ENCODE measurements at regions not wholly inside any gene's neighbourhood (a gene's known extent, or its start where the extent isn't known, plus 50 kb on each side); places are given as distances from the start of the nearest gene placed in this dataset.
"Not testable (repeated sequence)": the region's sequence is repeated elsewhere in the genome, so short reads cannot be mapped to it uniquely, and the experiment has no call there.

- Histone ChIP-seq H3K36me3 (ENCODE audit: control insufficient read depth, insufficient read depth, low read length) (no peaks in the 10 kb centered on the region), H3K4me3 (ENCODE audit: low read length) (no peak overlapping the region), H3K27ac (ENCODE audit: low read length) (no peak overlapping the region), H3K27me3 (ENCODE audit: control insufficient read depth, insufficient read depth, low read length) (no peaks in the 10 kb centered on the region), H3K4me1 (ENCODE audit: control insufficient read depth, insufficient read depth, low read length) (no peaks in the 10 kb centered on the region), H3K9me3 (ENCODE audit: control insufficient read depth, low read depth, low read length) (no peaks in the 10 kb centered on the region)
- WGBS (ENCODE audit: insufficient coverage, low lambda C conversion rate): no CpG with 5 or more reads among the region's 2 CpGs
- no peak for DNase-seq
These were observed 221.6 kb downstream of the STK31 start for GRCh38 chr7:23931633-23932032.

GRCh38 chr7:23938215-23938614 lies 228.2 kb downstream of the STK31 start:
- Histone ChIP-seq H3K27ac (ENCODE audit: low read length) (no peak overlapping the region), H3K4me1 (ENCODE audit: control insufficient read depth, insufficient read depth, low read length) (no peaks in the 10 kb centered on the region), H3K9me3 (ENCODE audit: control insufficient read depth, low read depth, low read length) (no peaks in the 10 kb centered on the region), H3K36me3 (ENCODE audit: control insufficient read depth, insufficient read depth, low read length) (no peaks in the 10 kb centered on the region), H3K27me3 (ENCODE audit: control insufficient read depth, insufficient read depth, low read length) (no peaks in the 10 kb centered on the region), H3K4me3 (ENCODE audit: low read length) (no peak overlapping the region)
- DNase-seq: no peak
- 100% methylated on average over 1 of the region's 1 CpG for WGBS (ENCODE audit: insufficient coverage, low lambda C conversion rate)

DNA sequence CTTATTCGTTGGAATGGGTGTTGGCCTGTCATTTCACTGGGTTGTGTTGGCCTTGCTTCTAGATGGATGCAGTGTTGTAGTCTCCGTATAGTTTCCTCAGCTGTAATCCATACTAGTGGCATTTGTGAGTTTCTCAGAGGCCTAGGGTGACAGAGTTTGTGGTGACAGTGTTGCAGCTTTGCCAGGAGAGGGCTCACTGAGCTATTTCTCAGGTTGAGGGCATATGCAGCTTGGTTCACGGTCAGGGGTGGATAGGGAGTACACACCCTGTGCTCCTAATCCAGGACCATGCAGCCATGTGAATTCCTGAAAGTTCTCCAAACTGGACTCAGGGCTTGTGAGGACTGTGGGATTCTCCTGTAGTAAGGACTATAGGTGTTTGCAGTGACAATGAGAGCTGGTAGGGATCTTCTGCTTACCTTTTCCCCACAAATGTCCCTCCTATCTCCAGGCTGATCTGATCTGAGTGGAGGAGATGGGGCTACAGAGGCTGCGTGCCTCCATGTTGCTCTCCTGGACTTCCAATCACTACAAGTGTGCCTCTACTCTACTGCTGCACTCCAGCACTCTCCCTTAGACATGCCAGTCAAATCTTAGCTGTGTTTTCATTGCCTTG lies 229.0 kb downstream of the STK31 start:
- DNase-seq: peak; percentile 40 to 70
- Histone ChIP-seq H3K9me3 (ENCODE audit: control insufficient read depth, low read depth, low read length) (no peaks in the 10 kb centered on the region), H3K27ac (ENCODE audit: low read length) (no peak overlapping the region), H3K4me1 (ENCODE audit: control insufficient read depth, insufficient read depth, low read length) (no peaks in the 10 kb centered on the region), H3K36me3 (ENCODE audit: control insufficient read depth, insufficient read depth, low read length) (no peaks in the 10 kb centered on the region), H3K4me3 (ENCODE audit: low read length) (no peak overlapping the region), H3K27me3 (ENCODE audit: control insufficient read depth, insufficient read depth, low read length) (no peaks in the 10 kb centered on the region)
- no CpG with 5 or more reads among the region's 4 CpGs for WGBS (ENCODE audit: insufficient coverage, low lambda C conversion rate)

DNA sequence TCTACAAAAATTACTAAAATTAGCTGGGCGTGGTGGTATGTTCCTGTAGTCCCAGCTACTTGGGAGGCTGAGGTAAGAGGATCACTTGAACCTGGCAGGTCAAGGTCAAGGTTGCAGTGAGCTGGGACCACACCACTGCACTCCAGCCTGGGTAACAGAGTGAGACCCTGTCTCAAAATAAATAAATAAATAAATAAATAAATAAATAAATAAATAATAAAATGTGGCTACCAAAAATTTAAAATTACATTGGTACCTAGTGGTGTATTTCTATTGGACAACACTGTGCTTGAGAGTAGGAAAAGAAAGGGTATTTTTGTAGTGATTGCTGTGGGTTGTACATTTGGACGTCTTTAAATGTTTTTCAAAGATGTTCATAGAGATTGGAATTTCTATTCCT lies 229.7 kb downstream of the STK31 start:
- not testable (repeated sequence) for H3K4me1 ChIP-seq (ENCODE audit: control insufficient read depth, insufficient read depth, low read length); H3K9me3 ChIP-seq (ENCODE audit: control insufficient read depth, low read depth, low read length); H3K27ac ChIP-seq (ENCODE audit: low read length); H3K36me3 ChIP-seq (ENCODE audit: control insufficient read depth, insufficient read depth, low read length); H3K4me3 ChIP-seq (ENCODE audit: low read length); H3K27me3 ChIP-seq (ENCODE audit: control insufficient read depth, insufficient read depth, low read length); DNase-seq
- 100% methylated on average over 1 of the region's 2 CpGs for WGBS (ENCODE audit: insufficient coverage, low lambda C conversion rate)

- peaks cover 4% of the 10 kb centered on the region for H3K9me3 ChIP-seq (ENCODE audit: control insufficient read depth, low read depth, low read length)
- no peak for DNase-seq
- H3K36me3 ChIP-seq (ENCODE audit: control insufficient read depth, insufficient read depth, low read length): no peaks in the 10 kb centered on the region
- H3K27me3 ChIP-seq (ENCODE audit: control insufficient read depth, insufficient read depth, low read length): no peaks in the 10 kb centered on the region
- WGBS (ENCODE audit: insufficient coverage, low lambda C conversion rate): no CpG with 5 or more reads among the region's 1 CpG
- no peak overlapping the region for H3K27ac ChIP-seq (ENCODE audit: low read length)
- no peak overlapping the region for H3K4me3 ChIP-seq (ENCODE audit: low read length)
- no peaks in the 10 kb centered on the region for H3K4me1 ChIP-seq (ENCODE audit: control insufficient read depth, insufficient read depth, low read length)
These were observed 231.5 kb downstream of the STK31 start for GRCh38 chr7:23941551-23941950.

GRCh38 chr7:23942032-23942431 lies 232.0 kb downstream of the STK31 start:
- no peak for DNase-seq
- H3K4me1 ChIP-seq (ENCODE audit: control insufficient read depth, insufficient read depth, low read length): no peaks in the 10 kb centered on the region
- peaks cover 4% of the 10 kb centered on the region for H3K9me3 ChIP-seq (ENCODE audit: control insufficient read depth, low read depth, low read length)
- H3K36me3 ChIP-seq (ENCODE audit: control insufficient read depth, insufficient read depth, low read length): no peaks in the 10 kb centered on the region
- H3K27ac ChIP-seq (ENCODE audit: low read length): no peak overlapping the region
- no peaks in the 10 kb centered on the region for H3K27me3 ChIP-seq (ENCODE audit: control insufficient read depth, insufficient read depth, low read length)
- no peak overlapping the region for H3K4me3 ChIP-seq (ENCODE audit: low read length)
- no CpG with 5 or more reads among the region's 2 CpGs for WGBS (ENCODE audit: insufficient coverage, low lambda C conversion rate)

GRCh38 chr7:23944131-23944530 lies 234.1 kb downstream of the STK31 start:
- peaks cover 4% of the 10 kb centered on the region for H3K9me3 ChIP-seq (ENCODE audit: control insufficient read depth, low read depth, low read length)
- WGBS (ENCODE audit: insufficient coverage, low lambda C conversion rate): no CpG with 5 or more reads among the region's 2 CpGs
- H3K4me1 ChIP-seq (ENCODE audit: control insufficient read depth, insufficient read depth, low read length): no peaks in the 10 kb centered on the region
- H3K4me3 ChIP-seq (ENCODE audit: low read length): no peak overlapping the region
- no peaks in the 10 kb centered on the region for H3K27me3 ChIP-seq (ENCODE audit: control insufficient read depth, insufficient read depth, low read length)
- no peak for DNase-seq
- no peaks in the 10 kb centered on the region for H3K36me3 ChIP-seq (ENCODE audit: control insufficient read depth, insufficient read depth, low read length)
- H3K27ac ChIP-seq (ENCODE audit: low read length): no peak overlapping the region

- H3K4me3 ChIP-seq (ENCODE audit: low read length): no peak overlapping the region
- H3K36me3 ChIP-seq (ENCODE audit: control insufficient read depth, insufficient read depth, low read length): no peaks in the 10 kb centered on the region
- H3K27ac ChIP-seq (ENCODE audit: low read length): no peak overlapping the region
- H3K4me1 ChIP-seq (ENCODE audit: control insufficient read depth, insufficient read depth, low read length): no peaks in the 10 kb centered on the region
- DNase-seq: no peak
- H3K9me3 ChIP-seq (ENCODE audit: control insufficient read depth, low read depth, low read length): peaks cover 4% of the 10 kb centered on the region
- no peaks in the 10 kb centered on the region for H3K27me3 ChIP-seq (ENCODE audit: control insufficient read depth, insufficient read depth, low read length)
These were observed 235.5 kb downstream of the STK31 start for GRCh38 chr7:23945472-23945871.

GRCh38 chr7:23955145-23955544 lies 245.1 kb downstream of the STK31 start:
- DNase-seq: no peak
- no peaks in the 10 kb centered on the region for H3K27me3 ChIP-seq (ENCODE audit: control insufficient read depth, insufficient read depth, low read length)
- no peak overlapping the region for H3K4me3 ChIP-seq (ENCODE audit: low read length)

GRCh38 chr7:23955600-23956149 lies 245.7 kb downstream of the STK31 start:
- DNase-seq: no peak

More at GRCh38 chr7:23955145-23955544, 245.1 kb downstream of the STK31 start:
- no peaks in the 10 kb centered on the region for H3K36me3 ChIP-seq (ENCODE audit: control insufficient read depth, insufficient read depth, low read length)
- H3K4me1 ChIP-seq (ENCODE audit: control insufficient read depth, insufficient read depth, low read length): peaks cover 8% of the 10 kb centered on the region
- H3K27ac ChIP-seq (ENCODE audit: low read length): no peak overlapping the region
- no peaks in the 10 kb centered on the region for H3K9me3 ChIP-seq (ENCODE audit: control insufficient read depth, low read depth, low read length)

More at GRCh38 chr7:23955600-23956149, 245.7 kb downstream of the STK31 start:
- H3K27me3 ChIP-seq (ENCODE audit: control insufficient read depth, insufficient read depth, low read length): no peaks in the 10 kb centered on the region
- H3K27ac ChIP-seq (ENCODE audit: low read length): no peak overlapping the region
- no peaks in the 10 kb centered on the region for H3K9me3 ChIP-seq (ENCODE audit: control insufficient read depth, low read depth, low read length)
- H3K4me3 ChIP-seq (ENCODE audit: low read length): no peak overlapping the region
- no peaks in the 10 kb centered on the region for H3K36me3 ChIP-seq (ENCODE audit: control insufficient read depth, insufficient read depth, low read length)
- H3K4me1 ChIP-seq (ENCODE audit: control insufficient read depth, insufficient read depth, low read length): peaks cover 8% of the 10 kb centered on the region
- WGBS (ENCODE audit: insufficient coverage, low lambda C conversion rate): 100% methylated on average over 1 of the region's 4 CpGs
